H4 (cell line): ENCODE measurements at regions not wholly inside any gene's neighbourhood (a gene's known extent, or its start where the extent isn't known, plus 50 kb on each side); places are given as distances from the start of the nearest gene placed in this dataset.
A peak's percentile ranks its signal among the peaks of the same experiment; 100 is the strongest.
"Not testable (repeated sequence)": the region's sequence is repeated elsewhere in the genome, so short reads cannot be mapped to it uniquely, and the experiment has no call there.

Experiments used
- DNase-seq: peaks from one replicate; pipeline ENCODE4 v3.0.0-alpha.2; 2015; ENCODE audit warnings: low spot score

- not testable (repeated sequence) for DNase-seq
Observed at GRCh38 chr7:91627324-91627723, 253.2 kb downstream of the MTERF1 start.

- DNase-seq, result no peak
Observed at GRCh38 chr7:91628742-91629141, 251.8 kb downstream of the MTERF1 start.

GRCh38 chr7:91630581-91631380, 249.7 kb downstream of the MTERF1 start:
- DNase-seq, result no peak

GRCh38 chr7:91632234-91632940, 248.1 kb downstream of the MTERF1 start:
- no peak for DNase-seq

- DNase-seq, result no peak
Observed at GRCh38 chr7:91633013-91633441, 247.5 kb downstream of the MTERF1 start.

DNA sequence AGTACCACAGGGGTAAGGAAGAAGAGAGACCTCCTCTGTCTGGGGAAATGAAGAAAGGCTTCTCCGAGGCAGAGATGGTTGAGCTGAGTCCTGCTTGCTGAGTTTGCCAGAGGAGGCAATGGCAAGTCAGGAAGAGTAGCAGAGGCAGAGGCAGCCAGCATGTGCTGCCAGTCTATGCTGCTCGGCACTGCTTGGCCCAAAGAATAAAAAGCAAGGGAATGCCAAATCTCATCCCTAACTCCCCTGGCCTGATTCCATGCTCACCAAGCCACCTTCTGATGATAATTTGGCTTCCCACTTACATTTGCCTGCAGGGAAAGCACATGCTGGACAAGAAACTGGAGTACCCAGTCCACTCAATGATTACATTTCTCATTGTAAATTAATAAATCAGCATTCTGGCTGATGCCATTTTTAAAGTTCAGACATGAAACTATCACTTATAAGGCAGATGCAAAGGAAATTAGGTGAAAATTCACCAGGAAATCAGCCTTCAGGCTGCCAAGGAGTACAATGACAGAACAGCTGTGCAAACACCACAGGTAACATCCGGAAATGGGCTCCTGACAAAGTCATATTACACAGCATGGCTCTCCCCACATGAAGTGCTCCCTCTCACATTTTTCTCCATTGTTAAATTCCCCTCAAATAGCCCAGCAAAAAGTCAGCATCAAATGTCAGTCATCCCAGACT, 245.9 kb downstream of the MTERF1 start:
- DNase-seq, result no peak

DNA sequence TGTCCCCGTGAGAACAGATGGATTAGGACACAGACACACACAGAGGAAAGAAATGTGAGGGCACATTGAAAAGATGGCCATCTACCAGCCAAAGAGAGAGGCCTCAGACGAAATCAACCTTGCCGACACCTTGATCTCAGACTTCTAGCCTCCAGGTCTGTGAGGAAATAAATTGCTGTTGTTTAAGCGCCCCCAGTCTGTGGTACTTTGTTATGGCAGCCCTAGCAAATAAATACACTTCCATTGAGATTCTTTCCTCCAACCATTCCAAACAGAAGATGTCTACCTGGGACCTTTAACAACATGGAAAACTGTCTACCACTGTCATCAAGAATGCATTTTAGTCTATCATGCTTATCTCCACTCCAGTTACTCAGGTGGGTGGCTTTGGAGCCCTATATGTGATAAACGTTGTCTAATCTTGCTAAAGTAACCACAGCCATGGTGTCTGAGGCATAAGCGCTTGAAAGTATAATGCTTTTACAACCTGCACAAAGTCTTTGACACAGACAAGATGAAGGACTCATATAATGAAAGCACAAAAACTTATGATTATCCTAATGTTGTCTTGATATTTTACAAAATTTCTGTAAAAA, 244.3 kb downstream of the MTERF1 start:
- peak; percentile 24 for DNase-seq

GRCh38 chr7:91636728-91637127, 243.8 kb downstream of the MTERF1 start:
- DNase-seq, result no peak

DNA sequence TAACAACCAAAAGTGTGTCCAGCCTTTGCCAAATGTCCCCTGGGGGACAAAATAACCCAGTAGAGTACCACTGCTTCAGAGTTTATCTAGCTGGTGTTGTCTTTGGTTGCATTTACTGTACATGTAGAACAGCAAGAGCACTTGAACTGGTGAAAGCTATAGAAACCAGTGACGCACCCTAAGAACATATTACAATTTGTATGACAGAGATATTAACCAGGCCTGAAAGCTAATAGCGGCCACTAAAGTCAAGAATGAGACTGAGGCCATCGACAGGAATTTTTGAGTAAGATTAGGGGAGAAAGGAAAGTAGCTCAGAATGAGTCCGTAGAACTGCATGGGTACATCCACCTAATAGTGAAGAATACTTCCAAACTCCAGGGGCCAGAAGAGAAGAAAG, 236.2 kb downstream of the MTERF1 start:
- no peak for DNase-seq

DNA sequence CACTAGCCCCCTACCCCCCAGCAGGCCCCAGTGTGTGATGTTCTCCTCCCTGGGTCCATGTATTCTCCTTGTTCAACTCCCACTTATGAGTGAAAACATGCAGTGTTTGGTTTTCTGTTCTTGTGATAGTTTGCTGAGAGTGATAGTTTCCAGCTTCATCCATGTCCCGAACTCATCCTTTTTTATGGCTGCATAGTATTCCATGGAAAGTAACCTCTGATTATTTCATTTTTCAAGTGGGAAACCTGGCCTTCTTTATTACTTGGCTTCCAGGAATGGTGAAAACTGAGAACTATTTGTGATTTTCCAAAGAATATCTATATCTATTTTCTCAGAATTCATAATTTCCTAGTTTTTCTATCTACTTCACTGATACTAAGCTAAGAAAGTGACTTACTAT, 235.0 kb downstream of the MTERF1 start:
- no peak for DNase-seq

DNA sequence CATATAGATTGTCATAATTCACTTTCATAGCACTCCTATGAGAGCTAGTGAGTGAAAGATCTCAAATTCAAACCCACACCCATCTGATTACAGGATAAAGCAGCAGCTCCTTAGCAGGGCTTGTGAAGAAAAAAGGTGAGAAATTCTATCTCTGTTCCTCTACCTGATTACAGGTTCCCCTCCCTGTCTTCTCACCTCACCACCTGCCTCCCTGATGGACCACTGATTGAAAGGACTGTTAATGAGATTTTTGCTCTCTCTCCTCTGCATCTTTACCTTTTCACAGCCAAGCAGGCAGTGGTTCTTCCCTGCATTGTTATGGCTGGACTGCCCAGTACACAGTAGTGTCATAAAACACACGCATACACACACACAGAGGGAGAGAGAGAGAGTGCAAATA, 228.5 kb downstream of the MTERF1 start:
- no peak for DNase-seq

DNA sequence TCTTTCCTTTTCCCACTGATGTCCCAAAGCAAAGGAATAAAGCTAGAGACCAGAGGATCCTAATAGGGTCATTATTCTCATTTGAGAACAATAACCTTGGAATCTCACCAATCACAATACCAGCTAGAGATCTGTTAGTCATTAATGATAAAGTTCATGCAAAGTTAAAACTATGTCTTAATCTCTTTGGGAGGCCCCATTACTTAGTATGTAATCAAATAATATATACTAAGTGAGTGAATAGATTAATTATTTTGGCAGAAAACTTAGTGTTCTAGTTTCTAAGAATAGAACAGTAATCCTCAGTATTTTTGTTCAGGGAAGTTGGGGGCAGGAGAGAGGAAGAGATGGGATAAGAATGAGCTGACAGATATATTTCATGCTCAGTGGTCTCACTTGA, 227.2 kb downstream of the MTERF1 start:
- DNase-seq, result no peak

- no peak for DNase-seq
Observed at GRCh38 chr7:91655656-91656055, 224.8 kb downstream of the MTERF1 start.

DNA sequence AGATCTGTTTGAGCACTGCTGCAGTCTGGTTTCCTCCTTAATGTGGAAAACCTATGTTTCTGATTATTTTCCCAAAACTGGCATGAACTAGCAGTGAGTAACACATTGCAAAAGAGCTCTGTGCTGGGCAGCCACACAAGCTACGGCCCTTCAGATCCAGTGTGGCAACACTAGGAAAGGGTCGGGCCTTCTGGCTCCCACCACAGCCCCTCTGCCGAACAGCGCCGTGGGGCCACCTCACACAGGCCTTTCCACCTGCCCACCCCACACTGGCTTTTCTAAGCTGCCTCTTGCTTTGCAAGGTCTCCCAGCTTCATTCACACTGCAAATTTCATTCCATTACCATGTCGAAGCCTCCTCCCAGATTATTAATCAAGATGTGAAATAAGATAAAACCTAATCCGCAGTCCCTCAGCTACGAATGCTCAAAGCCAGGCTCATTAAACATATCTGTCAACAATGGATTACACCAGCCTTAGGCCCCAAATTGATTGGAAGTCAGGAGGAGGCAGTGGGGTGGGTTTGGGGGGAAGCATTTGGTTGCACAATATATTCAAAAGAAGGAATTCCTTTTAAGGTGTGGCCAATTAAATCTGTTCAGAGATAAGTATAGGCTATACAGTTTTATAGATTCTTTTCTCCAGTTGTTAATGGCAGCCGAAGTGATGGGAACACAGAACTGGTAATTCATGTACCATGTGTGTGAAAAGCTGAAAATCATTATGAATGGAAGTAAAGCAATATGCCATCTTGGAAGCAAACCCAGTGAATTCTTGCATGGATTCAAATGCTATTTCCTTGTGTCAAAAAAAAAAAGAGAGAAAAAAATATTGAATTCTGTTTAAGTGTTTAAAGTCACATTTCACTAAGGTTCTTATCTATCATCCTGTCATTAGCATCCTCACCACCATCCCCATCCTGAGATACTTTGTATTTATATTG, 223.7 kb downstream of the MTERF1 start:
- DNase-seq, result no peak

DNA sequence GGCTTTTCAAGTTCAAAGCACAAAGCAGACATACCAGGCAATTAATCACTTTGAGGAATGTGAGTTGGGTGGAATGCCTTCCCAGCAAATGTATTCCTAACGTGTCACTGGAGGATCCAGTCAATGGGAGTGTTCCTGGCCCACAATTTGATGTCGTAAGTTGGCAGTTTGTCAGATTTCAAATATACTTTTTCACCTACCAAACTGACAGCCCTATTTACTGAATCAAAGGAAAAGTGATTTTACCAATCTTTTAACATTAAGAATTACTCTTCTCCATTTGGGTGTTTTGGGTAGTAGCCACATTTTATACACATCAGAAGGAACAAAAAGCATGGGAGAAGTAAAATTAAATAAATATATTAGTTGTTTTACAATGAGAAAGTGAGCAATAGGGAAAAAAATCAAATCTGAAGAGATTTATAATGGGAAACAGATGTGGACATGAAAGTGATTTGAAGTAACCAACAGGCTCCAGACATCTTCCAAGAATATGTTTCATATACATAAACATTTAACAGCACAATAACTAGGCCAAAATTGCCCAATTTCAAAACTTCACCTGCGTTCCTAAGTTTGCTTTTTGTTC, 222.9 kb downstream of the MTERF1 start:
- no peak for DNase-seq

DNA sequence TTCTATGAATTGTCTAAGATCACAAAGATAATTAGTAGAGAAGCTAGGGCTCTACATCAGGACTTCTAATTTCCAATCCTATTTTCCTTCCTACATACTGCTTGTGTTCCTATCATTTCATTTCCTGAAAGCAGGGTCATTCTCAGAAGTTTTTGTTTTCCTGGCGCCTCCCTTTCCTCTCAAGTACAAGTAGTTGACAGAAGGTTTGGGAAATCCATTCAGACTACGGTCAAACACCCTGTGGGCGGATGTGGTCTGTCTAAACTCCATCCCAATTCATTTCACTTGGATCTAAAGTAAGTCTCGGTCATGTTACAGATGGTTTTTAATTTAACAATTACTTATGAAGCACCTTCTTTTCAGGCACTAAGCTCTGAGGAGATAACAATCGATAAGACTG, 221.4 kb downstream of the MTERF1 start:
- no peak for DNase-seq

DNA sequence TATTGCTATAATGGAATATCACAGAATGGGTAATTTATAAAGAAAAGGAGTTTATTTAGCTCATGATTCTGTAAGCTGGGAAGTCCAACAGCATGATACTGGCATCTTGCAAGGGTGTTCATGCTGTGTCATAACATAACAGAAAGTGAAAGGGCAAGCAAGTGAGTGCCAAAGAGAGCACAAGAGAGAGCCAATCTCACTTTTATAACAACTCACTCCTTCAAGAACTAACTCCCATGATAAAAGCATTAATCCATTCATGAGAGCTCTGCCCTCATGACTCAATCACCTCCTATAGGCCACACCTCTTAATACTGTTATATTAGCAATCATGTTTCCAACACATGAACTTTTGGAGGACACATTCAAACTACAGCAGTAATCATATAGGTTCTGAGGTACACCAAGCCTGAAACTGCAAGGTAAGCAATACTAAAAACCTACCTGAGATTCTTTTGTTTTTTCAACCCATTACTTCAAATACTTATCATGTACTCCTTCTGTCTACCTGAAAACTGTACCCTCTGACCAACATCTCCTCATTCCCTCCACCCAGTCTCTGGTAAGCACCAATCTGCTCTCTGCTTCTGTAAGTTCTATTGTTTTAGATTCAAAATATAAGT, 219.7 kb downstream of the MTERF1 start:
- no peak for DNase-seq

DNA sequence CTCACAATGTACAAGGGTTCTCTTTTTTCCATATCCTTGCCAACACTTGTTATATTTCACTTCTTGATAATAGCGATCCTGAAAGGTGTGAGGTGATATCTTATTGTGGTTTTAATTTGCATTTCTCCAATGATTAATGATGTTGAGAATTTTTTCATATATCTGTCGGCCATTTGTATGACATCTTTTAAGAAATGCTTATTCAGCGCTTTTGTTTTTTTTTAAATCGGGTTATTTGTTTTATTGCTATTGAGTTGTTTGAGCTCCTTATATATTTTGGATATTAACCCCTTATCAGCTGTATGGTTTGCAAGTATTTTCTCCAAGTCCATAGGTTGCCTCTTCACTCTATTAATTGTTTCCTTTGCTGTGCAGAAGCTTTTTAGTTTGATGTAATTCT, 218.8 kb downstream of the MTERF1 start:
- DNase-seq, result no peak

- DNase-seq, result no peak
Observed at GRCh38 chr7:91668217-91668616, 212.3 kb downstream of the MTERF1 start.

GRCh38 chr7:91671245-91671644, 209.3 kb downstream of the MTERF1 start:
- DNase-seq, result no peak
